ENCODE measurements at regions not wholly inside any gene's neighbourhood (a gene's known extent, or its start where the extent isn't known, plus 50 kb on each side); places are given as distances from the start of the nearest gene placed in this dataset.

- no peak overlapping the region for H3K4me2 ChIP-seq (ENCODE audit: low read length)
- no peaks in the 10 kb centered on the region; the same call in 1 of the 2 replicates for H3K27me3 ChIP-seq (ENCODE audit: low read depth, low read length)
- no peak overlapping the region for H3K27ac ChIP-seq (ENCODE audit: low read length)
- no peak overlapping the region for H3K4me3 ChIP-seq (ENCODE audit: low read length)
- H3K9ac ChIP-seq (ENCODE audit: low read length) = no peak overlapping the region
- H3K9me3 ChIP-seq (ENCODE audit: insufficient read depth, low read length) = no peaks in the 10 kb centered on the region
- no peak for TF ChIP-seq EZH2phosphoT487 (IDR thresholded peaks at IDR 0.05; ENCODE audit: low read depth)
- no peak for TF ChIP-seq CTCF (IDR thresholded peaks at IDR 0.05; ENCODE audit: low read depth, low read length)
- H2AFZ ChIP-seq (ENCODE audit: low read depth, low read length) = no peak overlapping the region
- H3K79me2 ChIP-seq (ENCODE audit: low read length) = no peaks in the 10 kb centered on the region
- no peaks in the 10 kb centered on the region for H4K20me1 ChIP-seq (ENCODE audit: insufficient read depth, low read length)
- H3K4me1 ChIP-seq (ENCODE audit: low read length) = no peaks in the 10 kb centered on the region
- no peaks in the 10 kb centered on the region for H3K36me3 ChIP-seq (replicated peaks; ENCODE audit: low read depth, low read length)
Observed at GRCh38 chr15:98393471-98393870, 254.9 kb upstream of the IGF1R start.

GRCh38 chr15:98394546-98394945 is 253.8 kb upstream of the IGF1R start:
- H3K27me3 ChIP-seq (ENCODE audit: low read depth, low read length) = peaks cover 4% of the 10 kb centered on the region; the same call in 1 of the 2 replicates
- no peak overlapping the region for H2AFZ ChIP-seq (ENCODE audit: low read depth, low read length)
- no peak overlapping the region for H3K27ac ChIP-seq (ENCODE audit: low read length)
- no peaks in the 10 kb centered on the region for H3K9me3 ChIP-seq (ENCODE audit: insufficient read depth, low read length)
- no peaks in the 10 kb centered on the region for H3K79me2 ChIP-seq (ENCODE audit: low read length)
- H3K36me3 ChIP-seq (replicated peaks; ENCODE audit: low read depth, low read length) = no peaks in the 10 kb centered on the region
- no peak overlapping the region for H3K4me2 ChIP-seq (ENCODE audit: low read length)
- no peak overlapping the region for H3K4me3 ChIP-seq (ENCODE audit: low read length)
- no peak overlapping the region for H3K9ac ChIP-seq (ENCODE audit: low read length)
- H4K20me1 ChIP-seq (ENCODE audit: insufficient read depth, low read length) = no peaks in the 10 kb centered on the region
- H3K4me1 ChIP-seq (ENCODE audit: low read length) = no peaks in the 10 kb centered on the region
- no peak for TF ChIP-seq EZH2phosphoT487 (IDR thresholded peaks at IDR 0.05; ENCODE audit: low read depth)
- TF ChIP-seq CTCF (IDR thresholded peaks at IDR 0.05; ENCODE audit: low read depth, low read length) = no peak

GRCh38 chr15:98395974-98396610 is 252.2 kb upstream of the IGF1R start:
- Histone ChIP-seq H3K4me2 (ENCODE audit: low read length) (no peak overlapping the region), H3K9ac (ENCODE audit: low read length) (no peak overlapping the region), H3K9me3 (ENCODE audit: insufficient read depth, low read length) (no peaks in the 10 kb centered on the region), H3K4me1 (ENCODE audit: low read length) (no peaks in the 10 kb centered on the region), H4K20me1 (ENCODE audit: insufficient read depth, low read length) (no peaks in the 10 kb centered on the region), H3K27me3 (ENCODE audit: low read depth, low read length) (peaks cover 8% of the 10 kb centered on the region), H3K4me3 (ENCODE audit: low read length) (no peak overlapping the region), H2AFZ (ENCODE audit: low read depth, low read length) (no peak overlapping the region), H3K27ac (ENCODE audit: low read length) (no peak overlapping the region), H3K36me3 (replicated peaks; ENCODE audit: low read depth, low read length) (no peaks in the 10 kb centered on the region), H3K79me2 (ENCODE audit: low read length) (no peaks in the 10 kb centered on the region)
- TF ChIP-seq CTCF (IDR thresholded peaks at IDR 0.05; ENCODE audit: low read depth, low read length) = no peak
- TF ChIP-seq EZH2phosphoT487 (IDR thresholded peaks at IDR 0.05; ENCODE audit: low read depth) = no peak

- no peaks in the 10 kb centered on the region for H3K36me3 ChIP-seq (replicated peaks; ENCODE audit: low read depth, low read length)
- peaks cover 11% of the 10 kb centered on the region for H3K27me3 ChIP-seq (ENCODE audit: low read depth, low read length)
- H3K4me2 ChIP-seq (ENCODE audit: low read length) = no peak overlapping the region
- H3K27ac ChIP-seq (ENCODE audit: low read length) = no peak overlapping the region
- no peak for TF ChIP-seq EZH2phosphoT487 (IDR thresholded peaks at IDR 0.05; ENCODE audit: low read depth)
- TF ChIP-seq CTCF (IDR thresholded peaks at IDR 0.05; ENCODE audit: low read depth, low read length) = no peak
- no peaks in the 10 kb centered on the region for H3K4me1 ChIP-seq (ENCODE audit: low read length)
- H3K79me2 ChIP-seq (ENCODE audit: low read length) = no peaks in the 10 kb centered on the region
- H2AFZ ChIP-seq (ENCODE audit: low read depth, low read length) = no peak overlapping the region
- H3K4me3 ChIP-seq (ENCODE audit: low read length) = no peak overlapping the region
- H3K9ac ChIP-seq (ENCODE audit: low read length) = no peak overlapping the region
- H3K9me3 ChIP-seq (ENCODE audit: insufficient read depth, low read length) = no peaks in the 10 kb centered on the region
- no peaks in the 10 kb centered on the region for H4K20me1 ChIP-seq (ENCODE audit: insufficient read depth, low read length)
Observed at GRCh38 chr15:98397419-98397818, 250.9 kb upstream of the IGF1R start.

Data from OCI-LY3 (cell line).